PC-9 (cell line): ENCODE measurements at regions not wholly inside any gene's neighbourhood (a gene's known extent, or its start where the extent isn't known, plus 50 kb on each side); places are given as distances from the start of the nearest gene placed in this dataset.

Experiments used
- BruUV-seq: library from RNA; stranded (reverse); fragments of 400-500 nt; replicated peaks from 2 replicates; lab custom pipeline; 2021; lab: Mats Ljungman, UMichigan
- CTCF ChIA-PET: fragments of 300-600 bp; sonication (Branson Sonifier 250); formaldehyde crosslinking; loops from one replicate; lab custom pipeline; 2022; ENCODE audit warnings: antibody characterized with exemption; lab: Charles Lee
- POLR2A ChIA-PET: fragments of 300-600 bp; sonication (Branson Sonifier 250); formaldehyde crosslinking; loops from one replicate; lab custom pipeline; 2022; ENCODE audit warnings: antibody characterized with exemption; ENCODE audit not compliant: unreplicated experiment; lab: Charles Lee
- DNase-seq, 2 experiments: peaks; one replicate each; pipeline versions ENCODE4 v3.0.0 to v3.0.0-alpha.2; 2015 to 2022; ENCODE audit warnings: mixed read lengths in 1 of 2
- H2AFZ ChIP-seq: fragments of 200-600 bp; sonication (generic); 2 replicates; pipeline ENCODE4 v1.8.1; 2017; ENCODE audit warnings: antibody characterized with exemption
- H3F3A ChIP-seq: fragments of 200-600 bp; sonication (generic); 2 replicates; pipeline ENCODE4 v1.8.1; 2017; ENCODE audit warnings: antibody characterized with exemption, mild to moderate bottlenecking, low read depth; ENCODE audit not compliant: insufficient read depth
- H3K27ac ChIP-seq: fragments of 200-600 bp; sonication (generic); 2 replicates; pipeline ENCODE4 v1.6.1; 2016; ENCODE audit warnings: mixed run types
- H3K27me3 ChIP-seq: fragments of 200-600 bp; sonication (generic); 2 replicates; pipeline ENCODE4 v1.6.1; 2016; ENCODE audit warnings: low read depth, mixed run types; ENCODE audit not compliant: insufficient read depth
- H3K36me3 ChIP-seq: fragments of 200-600 bp; sonication (generic); 2 replicates; pipeline ENCODE4 v1.6.1; 2016; ENCODE audit warnings: low read depth, mixed run types
- H3K4me1 ChIP-seq: fragments of 200-600 bp; sonication (generic); replicated peaks from 2 replicates; pipeline ENCODE4 v1.6.1; 2016; ENCODE audit warnings: mixed run types; ENCODE audit not compliant: insufficient read depth
- H3K4me2 ChIP-seq: fragments of 200-600 bp; sonication (generic); 2 replicates; pipeline ENCODE4 v1.6.1; 2017; ENCODE audit warnings: mixed run types
- H3K4me3 ChIP-seq: fragments of 200-600 bp; sonication (generic); 2 replicates; pipeline ENCODE4 v1.6.1; 2016; ENCODE audit warnings: mixed run types
- H3K79me2 ChIP-seq: fragments of 200-600 bp; sonication (generic); 2 replicates; pipeline ENCODE4 v1.6.1; 2017; ENCODE audit warnings: low read depth, mixed run types
- H3K9me2 ChIP-seq: fragments of 200-600 bp; sonication (generic); 2 replicates; pipeline ENCODE4 v1.8.1; 2017; ENCODE audit warnings: mild to moderate bottlenecking; ENCODE audit not compliant: insufficient read depth
- H3K9me3 ChIP-seq: fragments of 200-600 bp; sonication (generic); 2 replicates; pipeline ENCODE4 v1.8.1; 2016; ENCODE audit warnings: low read depth; ENCODE audit not compliant: insufficient read depth
- H4K20me1 ChIP-seq: fragments of 200-600 bp; sonication (generic); 2 replicates; pipeline ENCODE4 v1.8.1; 2017; ENCODE audit not compliant: insufficient read depth
- EZH2 ChIP-seq: fragments of 200-600 bp; sonication (generic); IDR thresholded peaks from 2 replicates; pipeline ENCODE4 v1.8.0; 2017; ENCODE audit warnings: antibody characterized with exemption, low read depth
- intact Hi-C: fragments of 100-400 bp; cut with micrococcal nuclease; formaldehyde crosslinking; loops from one replicate; pipeline ENCODE4 v1.10.0; 2022; ENCODE audit not compliant: unreplicated experiment
- TF ChIP-seq, protein P1 (sequence below): fragments of 200-600 bp; sonication (generic); conservative IDR thresholded peaks from 2 replicates; pipeline ENCODE4 v1.6.1; 2017; ENCODE audit warnings: mixed run types, antibody characterized with exemption, mild to moderate bottlenecking, moderate library complexity

DNA sequence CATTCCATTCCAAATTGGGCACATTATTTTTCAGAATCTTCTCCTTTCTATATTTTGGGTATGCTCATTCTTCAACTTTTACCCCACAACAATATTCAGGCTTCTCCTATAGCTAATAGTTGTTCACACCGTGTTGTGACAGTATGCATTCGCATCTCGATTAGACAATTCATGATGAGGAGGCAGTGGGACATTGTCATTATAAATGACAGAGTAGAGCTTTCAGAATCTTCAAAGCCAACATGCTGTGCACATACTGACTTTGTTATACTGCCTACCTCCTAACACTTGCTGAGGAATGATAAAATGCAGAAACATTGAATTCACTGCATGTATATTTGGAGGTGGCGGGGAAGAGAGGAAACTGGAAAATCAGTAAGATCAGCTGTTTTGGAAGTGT is 714.2 kb downstream of the SUCLG1 start:
- Histone ChIP-seq H3K27ac (no peak overlapping the region), H3K4me2 (no peak overlapping the region), H2AFZ (no peak overlapping the region), H4K20me1 (no peaks in the 10 kb centered on the region), H3K27me3 (no peaks in the 10 kb centered on the region), H3K36me3 (no peaks in the 10 kb centered on the region), H3K79me2 (no peaks in the 10 kb centered on the region), H3K4me3 (no peak overlapping the region), H3F3A (no peaks in the 10 kb centered on the region), H3K9me3 (no peaks in the 10 kb centered on the region), H3K4me1 (no peaks in the 10 kb centered on the region), H3K9me2 (no peaks in the 10 kb centered on the region)
- intact Hi-C loops = no loop called here
- no peak for DNase-seq
- BruUV-seq = no TSS peak
- CTCF ChIA-PET = no interaction called here
- TF ChIP-seq EZH2 = no peak
- TF ChIP-seq, protein P1, sequence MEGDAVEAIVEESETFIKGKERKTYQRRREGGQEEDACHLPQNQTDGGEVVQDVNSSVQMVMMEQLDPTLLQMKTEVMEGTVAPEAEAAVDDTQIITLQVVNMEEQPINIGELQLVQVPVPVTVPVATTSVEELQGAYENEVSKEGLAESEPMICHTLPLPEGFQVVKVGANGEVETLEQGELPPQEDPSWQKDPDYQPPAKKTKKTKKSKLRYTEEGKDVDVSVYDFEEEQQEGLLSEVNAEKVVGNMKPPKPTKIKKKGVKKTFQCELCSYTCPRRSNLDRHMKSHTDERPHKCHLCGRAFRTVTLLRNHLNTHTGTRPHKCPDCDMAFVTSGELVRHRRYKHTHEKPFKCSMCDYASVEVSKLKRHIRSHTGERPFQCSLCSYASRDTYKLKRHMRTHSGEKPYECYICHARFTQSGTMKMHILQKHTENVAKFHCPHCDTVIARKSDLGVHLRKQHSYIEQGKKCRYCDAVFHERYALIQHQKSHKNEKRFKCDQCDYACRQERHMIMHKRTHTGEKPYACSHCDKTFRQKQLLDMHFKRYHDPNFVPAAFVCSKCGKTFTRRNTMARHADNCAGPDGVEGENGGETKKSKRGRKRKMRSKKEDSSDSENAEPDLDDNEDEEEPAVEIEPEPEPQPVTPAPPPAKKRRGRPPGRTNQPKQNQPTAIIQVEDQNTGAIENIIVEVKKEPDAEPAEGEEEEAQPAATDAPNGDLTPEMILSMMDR = no peak
- POLR2A ChIA-PET = no interaction called here

DNA sequence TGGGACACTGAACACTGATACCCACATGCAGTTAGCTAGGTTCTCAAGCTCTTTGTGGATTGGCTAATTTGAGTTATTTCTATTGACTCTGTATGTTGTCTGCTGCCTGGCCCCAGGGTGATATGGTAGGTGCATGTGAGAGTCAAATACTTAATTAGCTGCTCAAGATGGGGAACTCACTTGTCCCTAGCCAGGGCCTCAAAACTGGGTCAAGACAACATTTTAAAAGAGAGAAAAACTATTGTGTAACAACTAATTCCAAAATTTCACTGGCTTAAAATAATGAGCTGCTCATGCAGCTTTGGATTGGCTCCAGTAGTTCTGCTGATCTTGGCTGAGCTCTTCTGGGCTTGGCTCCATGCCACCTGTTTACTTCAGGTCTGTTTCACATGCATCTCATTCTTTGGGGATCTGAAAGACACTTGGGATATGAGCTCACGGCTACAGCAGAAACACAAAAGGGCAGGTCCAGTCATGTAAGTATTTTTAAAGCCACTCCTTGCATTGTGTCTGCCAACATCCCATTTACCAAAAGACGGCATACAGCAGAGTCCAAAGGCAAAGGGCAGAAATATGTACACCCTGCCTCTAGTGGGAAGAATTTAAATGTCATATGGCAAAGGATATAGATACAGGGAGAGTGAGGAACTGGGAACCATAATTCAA is 716.8 kb downstream of the SUCLG1 start:
- no peaks in the 10 kb centered on the region for H4K20me1 ChIP-seq
- H3K27ac ChIP-seq = no peak overlapping the region
- TF ChIP-seq, protein P1 = no peak
- no peak for TF ChIP-seq EZH2
- no peak overlapping the region for H2AFZ ChIP-seq
- no peaks in the 10 kb centered on the region for H3K27me3 ChIP-seq
- H3K9me3 ChIP-seq = no peaks in the 10 kb centered on the region
- no peaks in the 10 kb centered on the region for H3K36me3 ChIP-seq
- H3K4me1 ChIP-seq = no peaks in the 10 kb centered on the region
- H3K4me3 ChIP-seq = no peak overlapping the region
- no peak overlapping the region for H3K4me2 ChIP-seq
- ChIA-PET CTCF (no interaction called here), POLR2A (no interaction called here)
- H3F3A ChIP-seq = no peaks in the 10 kb centered on the region
- H3K9me2 ChIP-seq = no peaks in the 10 kb centered on the region
- DNase-seq = no peak
- H3K79me2 ChIP-seq = no peaks in the 10 kb centered on the region
- BruUV-seq = no TSS peak
- intact Hi-C loops = no loop called here

DNA sequence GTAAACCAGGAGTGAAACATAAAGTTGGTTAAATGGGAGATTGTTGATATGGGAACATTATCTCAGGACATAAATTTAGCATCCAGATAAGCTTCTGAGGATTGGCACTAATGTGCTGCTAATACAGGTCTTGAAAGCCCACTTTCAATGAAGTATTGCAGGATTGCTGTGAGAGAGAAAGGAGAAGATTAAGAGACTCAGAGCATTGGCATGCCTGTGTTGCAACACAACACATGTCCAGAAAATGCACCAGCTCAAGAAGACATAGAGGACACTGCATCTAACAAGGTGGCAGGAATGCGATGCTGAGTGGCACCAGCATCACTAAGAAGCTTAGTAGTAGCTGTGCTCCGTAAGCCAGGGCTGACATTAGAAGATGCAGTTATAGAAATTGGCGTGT is 728.9 kb downstream of the SUCLG1 start:
- no peaks in the 10 kb centered on the region for H3K79me2 ChIP-seq
- no TSS peak for BruUV-seq
- no peak overlapping the region for H3K4me3 ChIP-seq
- no peak for TF ChIP-seq EZH2
- TF ChIP-seq, protein P1 = no peak
- no peaks in the 10 kb centered on the region for H3K4me1 ChIP-seq
- intact Hi-C loops = no loop called here
- DNase-seq = no peak
- no peaks in the 10 kb centered on the region for H3F3A ChIP-seq
- H3K27ac ChIP-seq = no peak overlapping the region
- no peak overlapping the region for H3K4me2 ChIP-seq
- H3K27me3 ChIP-seq = no peaks in the 10 kb centered on the region
- CTCF ChIA-PET = no interaction called here
- no peaks in the 10 kb centered on the region for H3K9me3 ChIP-seq
- H2AFZ ChIP-seq = no peak overlapping the region
- H4K20me1 ChIP-seq = no peaks in the 10 kb centered on the region
- POLR2A ChIA-PET = no interaction called here
- H3K36me3 ChIP-seq = no peaks in the 10 kb centered on the region
- H3K9me2 ChIP-seq = no peaks in the 10 kb centered on the region
